Uterus (tissue), 2 donors: ENCODE measurements at regions not wholly inside any gene's neighbourhood (a gene's known extent, or its start where the extent isn't known, plus 50 kb on each side); places are given as distances from the start of the nearest gene placed in this dataset.

Source experiments
- CTCF ChIP-seq, 4 experiments: fragments of 200-600 bp in 2 of 4; fragments of 450-650 bp in 2 of 4; sonication (generic) in 2 of 4; IDR thresholded peaks; one replicate each; pipeline ENCODE4 v1.5.1; 2016 to 2019; ENCODE audit warnings: antibody characterized with exemption in 4 of 4, mild to moderate bottlenecking in 2 of 4, moderate library complexity in 1 of 4
- POLR2A ChIP-seq, 2 donors: fragments of 450-650 bp; IDR thresholded peaks; one replicate each; pipeline ENCODE4 v1.6.1; 2016; ENCODE audit warnings: antibody characterized with exemption in 2 of 2, mild to moderate bottlenecking in 1 of 2, moderate library complexity in 1 of 2

- TF ChIP-seq POLR2A (IDR thresholded peaks at IDR 0.05) (no peak), CTCF (IDR thresholded peaks at IDR 0.05) (no peak)
Observed at GRCh38 chr3:148265841-148266240, 431.9 kb upstream of the AGTR1 start.
